ENCODE measurements at regions not wholly inside any gene's neighbourhood (a gene's known extent, or its start where the extent isn't known, plus 50 kb on each side); places are given as distances from the start of the nearest gene placed in this dataset.

- TF ChIP-seq ZNF462 (CRISPR knock-in tag; IDR thresholded peaks at IDR 0.05) (no peak), ZNF114 (CRISPR knock-in tag; IDR thresholded peaks at IDR 0.05) (no peak), POLR2AphosphoS5 (IDR thresholded peaks at IDR 0.05; ENCODE audit: low read depth) (no peak)
These were observed 377.2 kb upstream of the VWC2 start (continued) for GRCh38 chr7:49396229-49396628.

GRCh38 chr7:49397750-49398149 is 375.7 kb upstream of the VWC2 start:
- no peak for ATAC-seq
- no peak overlapping the region for H3K4me3 ChIP-seq
- peaks cover 8% of the 10 kb centered on the region; the same call in 2 of the 3 replicates for H3K4me1 Mint-ChIP-seq
- H2AFZ ChIP-seq = no peak overlapping the region
- H3K79me2 ChIP-seq (replicated peaks; ENCODE audit: insufficient read depth) = no peaks in the 10 kb centered on the region
- peaks cover 2% of the 10 kb centered on the region for H3K27me3 Mint-ChIP-seq (ENCODE audit: insufficient read depth, low read depth, poor library complexity)
- H3K27ac Mint-ChIP-seq = no peak overlapping the region
- H3F3A ChIP-seq (replicated peaks; ENCODE audit: low read depth) = no peaks in the 10 kb centered on the region
- H3K27me3 ChIP-seq (ENCODE audit: insufficient read depth) = no peaks in the 10 kb centered on the region
- H3K36me3 ChIP-seq (ENCODE audit: insufficient read depth) = no peaks in the 10 kb centered on the region
- no peaks in the 10 kb centered on the region for H4K20me1 ChIP-seq (replicated peaks; ENCODE audit: insufficient read depth)
- no peak overlapping the region for H3K4me3 Mint-ChIP-seq
- H3K9me3 Mint-ChIP-seq = no peaks in the 10 kb centered on the region
- no peaks in the 10 kb centered on the region for H3K4me1 ChIP-seq (ENCODE audit: insufficient read depth)
- no peak for DNase-seq (ENCODE audit: low spot score)
- H3K9me2 ChIP-seq (ENCODE audit: insufficient read depth) = no peaks in the 10 kb centered on the region
- H3K27ac ChIP-seq (ENCODE audit: low read depth) = no peak overlapping the region
- no peak overlapping the region for H3K4me2 ChIP-seq
- H3K36me3 Mint-ChIP-seq (ENCODE audit: low read depth) = no peaks in the 10 kb centered on the region
- TF ChIP-seq CREB1 (CRISPR knock-in tag; IDR thresholded peaks at IDR 0.05; ENCODE audit: low read depth) (no peak), CTCF (conservative IDR thresholded peaks at IDR 0.05; ENCODE audit: low read depth in 2 of 2) (no peak), STAT1 (IDR thresholded peaks at IDR 0.05; ENCODE audit: unreplicated experiment) (no peak), NANOG (IDR thresholded peaks at IDR 0.05; ENCODE audit: borderline replicate concordance) (no peak), EZH2 (IDR thresholded peaks at IDR 0.05; ENCODE audit: low read depth, unreplicated experiment) (no peak), ZNF114 (CRISPR knock-in tag; IDR thresholded peaks at IDR 0.05) (no peak), JUNB (IDR thresholded peaks at IDR 0.05; ENCODE audit: unreplicated experiment) (no peak), REST (IDR thresholded peaks at IDR 0.05; ENCODE audit: unreplicated experiment) (no peak), ZNF331 (CRISPR knock-in tag; IDR thresholded peaks at IDR 0.05; ENCODE audit: low read depth) (no peak)

All from GM23338 (cell line).